ENCODE measurements at regions not wholly inside any gene's neighbourhood (a gene's known extent, or its start where the extent isn't known, plus 50 kb on each side); places are given as distances from the start of the nearest gene placed in this dataset.

DNA sequence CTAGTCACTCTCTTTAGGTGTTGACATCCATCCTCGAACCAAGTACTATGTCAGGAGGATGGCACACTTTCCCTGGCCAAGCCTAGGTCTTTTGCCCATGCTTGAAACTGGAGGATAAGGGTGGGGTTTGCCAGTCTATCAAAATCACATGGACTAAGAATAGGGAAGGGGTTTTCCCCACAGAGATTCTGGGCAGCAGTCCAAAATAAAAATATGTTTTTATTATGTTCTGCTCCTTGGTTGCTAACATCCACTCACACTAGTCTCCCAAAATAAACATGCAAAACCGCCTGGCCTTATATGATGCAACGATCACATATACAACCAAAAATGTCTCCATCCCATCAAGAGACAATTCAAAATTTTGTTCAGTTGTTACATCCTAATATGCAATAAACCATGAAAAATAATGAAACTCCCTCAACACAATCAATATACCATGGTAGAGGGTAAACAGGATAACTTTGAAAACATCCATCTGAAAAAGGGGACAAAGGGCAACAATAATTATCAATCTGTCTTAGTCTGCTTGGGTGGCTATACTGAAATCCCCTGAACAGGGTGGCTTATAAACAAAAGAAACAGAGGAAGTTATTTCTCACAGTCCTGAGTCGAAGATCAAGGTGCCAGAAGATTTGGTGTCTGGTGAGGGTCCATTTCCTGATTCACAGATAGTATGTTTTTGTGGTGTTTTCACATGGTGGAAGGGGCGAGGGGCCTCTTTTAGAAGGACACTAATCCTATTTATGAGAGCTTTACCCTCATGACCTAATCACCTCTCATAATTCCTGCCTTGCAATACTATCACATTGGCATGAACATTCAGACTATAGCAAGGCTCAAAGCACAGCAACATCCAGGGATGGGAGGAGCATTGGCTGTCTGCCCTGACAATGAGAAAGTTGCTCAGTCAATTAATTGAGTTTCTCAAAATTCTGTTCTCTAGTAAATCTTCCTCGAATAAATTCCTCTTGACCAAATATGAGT lies 159.3 kb downstream of the ETV1 start:
- TF ChIP-seq, protein P1, sequence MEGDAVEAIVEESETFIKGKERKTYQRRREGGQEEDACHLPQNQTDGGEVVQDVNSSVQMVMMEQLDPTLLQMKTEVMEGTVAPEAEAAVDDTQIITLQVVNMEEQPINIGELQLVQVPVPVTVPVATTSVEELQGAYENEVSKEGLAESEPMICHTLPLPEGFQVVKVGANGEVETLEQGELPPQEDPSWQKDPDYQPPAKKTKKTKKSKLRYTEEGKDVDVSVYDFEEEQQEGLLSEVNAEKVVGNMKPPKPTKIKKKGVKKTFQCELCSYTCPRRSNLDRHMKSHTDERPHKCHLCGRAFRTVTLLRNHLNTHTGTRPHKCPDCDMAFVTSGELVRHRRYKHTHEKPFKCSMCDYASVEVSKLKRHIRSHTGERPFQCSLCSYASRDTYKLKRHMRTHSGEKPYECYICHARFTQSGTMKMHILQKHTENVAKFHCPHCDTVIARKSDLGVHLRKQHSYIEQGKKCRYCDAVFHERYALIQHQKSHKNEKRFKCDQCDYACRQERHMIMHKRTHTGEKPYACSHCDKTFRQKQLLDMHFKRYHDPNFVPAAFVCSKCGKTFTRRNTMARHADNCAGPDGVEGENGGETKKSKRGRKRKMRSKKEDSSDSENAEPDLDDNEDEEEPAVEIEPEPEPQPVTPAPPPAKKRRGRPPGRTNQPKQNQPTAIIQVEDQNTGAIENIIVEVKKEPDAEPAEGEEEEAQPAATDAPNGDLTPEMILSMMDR (IDR thresholded peaks at IDR 0.05): no peak
- TF ChIP-seq POLR2A (IDR thresholded peaks at IDR 0.05): no peak
- TF ChIP-seq POLR2AphosphoS5 (IDR thresholded peaks at IDR 0.05): no peak
- TF ChIP-seq EP300 (IDR thresholded peaks at IDR 0.05): no peak

Measured in sigmoid colon (tissue), 4 donors.